Cardiac septum (tissue), 1 donor: ENCODE measurements at regions not wholly inside any gene's neighbourhood (a gene's known extent, or its start where the extent isn't known, plus 50 kb on each side); places are given as distances from the start of the nearest gene placed in this dataset.

ENCODE experiments used
- DNase-seq: peaks from one replicate; pipeline ENCODE4 v3.0.0-alpha.2; 2020; ENCODE audit warnings: low spot score
- intact Hi-C: fragments of 100-400 bp; cut with DNase I; formaldehyde crosslinking; loops from one replicate; pipeline ENCODE4 v1.14.0; 2022
- donor health status: DM: no; HTN: no; CAD: no.

DNA sequence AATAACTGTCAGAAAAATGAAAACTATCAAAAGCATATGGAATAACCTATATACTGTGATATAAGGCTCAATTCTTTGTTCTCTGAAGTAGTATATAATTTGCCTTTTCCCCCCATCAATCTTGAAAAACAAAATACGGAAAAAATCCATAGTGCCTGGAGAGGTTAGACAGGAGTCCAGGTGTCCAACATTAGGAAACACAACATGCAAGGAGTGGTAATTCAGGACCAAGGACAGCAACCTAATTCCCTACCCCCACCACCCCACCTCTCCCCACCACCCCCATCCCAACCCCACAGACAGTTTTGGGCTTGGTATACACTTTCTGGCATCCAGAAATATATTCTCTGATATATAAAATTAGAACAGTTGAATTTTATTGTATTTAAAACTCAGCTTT is 55.1 kb upstream of the SLC25A26 start:
- no peak for DNase-seq
- intact Hi-C loops, result no loop called here

DNA sequence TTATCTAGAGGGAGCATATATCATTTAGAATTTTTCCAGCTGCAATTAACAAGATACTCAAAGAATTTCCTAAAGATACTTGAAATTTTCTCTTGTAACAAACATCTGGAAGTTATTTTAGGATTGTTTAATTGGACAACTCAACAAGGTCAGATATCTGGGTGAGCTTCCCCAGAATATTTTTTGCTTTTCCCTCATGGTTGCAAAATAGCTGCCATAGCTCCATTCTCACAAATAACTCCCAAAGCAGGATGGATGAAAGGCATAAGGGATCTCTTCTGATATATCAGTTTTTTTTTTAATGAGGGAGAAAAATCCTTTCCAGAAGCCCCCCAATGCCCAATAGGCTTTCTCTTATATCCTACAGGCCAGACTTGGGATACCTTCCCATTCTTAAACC is 56.6 kb upstream of the SLC25A26 start:
- intact Hi-C loops, result no loop called here
- no peak for DNase-seq

DNA sequence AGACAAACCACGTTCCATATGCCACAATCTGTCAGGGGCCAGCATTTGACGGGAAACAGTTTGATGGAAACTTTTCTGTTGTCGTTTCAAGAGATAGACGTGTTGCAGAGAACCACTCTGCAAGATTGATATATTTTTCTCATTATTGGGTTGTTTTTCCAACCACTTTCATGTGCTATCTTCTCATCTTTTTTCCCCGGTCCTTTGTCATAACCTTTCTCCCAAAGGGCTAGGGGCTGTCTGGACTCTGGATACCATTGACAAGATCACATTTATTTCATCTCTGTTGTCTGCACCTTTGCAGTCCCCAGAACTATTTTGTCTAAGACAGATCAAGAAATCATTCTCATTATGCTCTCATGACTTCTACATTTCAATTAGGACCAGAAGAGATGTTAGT is 57.6 kb upstream of the SLC25A26 start:
- intact Hi-C loops, result no loop called here
- DNase-seq, result no peak

DNA sequence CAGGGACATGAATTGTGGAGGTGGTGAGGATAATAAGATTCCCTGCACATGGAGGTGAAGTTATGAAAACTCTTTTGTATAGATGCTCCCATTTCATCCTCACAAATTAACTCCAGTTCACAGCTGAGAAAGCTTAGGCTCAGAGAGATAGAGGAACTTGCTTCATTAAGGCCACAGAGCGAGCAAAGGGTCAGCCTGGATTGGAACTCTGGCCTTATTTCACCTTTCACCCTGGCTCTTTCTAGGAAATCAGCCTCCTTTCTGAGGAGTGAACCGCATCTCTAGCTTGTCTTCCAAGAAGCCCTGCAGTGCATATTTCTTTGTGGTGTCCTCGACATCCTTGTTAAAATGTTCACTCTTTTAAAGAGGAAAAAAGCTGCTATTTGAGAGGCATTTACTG is 58.0 kb upstream of the SLC25A26 start:
- no peak for DNase-seq
- intact Hi-C loops, result no loop called here

DNA sequence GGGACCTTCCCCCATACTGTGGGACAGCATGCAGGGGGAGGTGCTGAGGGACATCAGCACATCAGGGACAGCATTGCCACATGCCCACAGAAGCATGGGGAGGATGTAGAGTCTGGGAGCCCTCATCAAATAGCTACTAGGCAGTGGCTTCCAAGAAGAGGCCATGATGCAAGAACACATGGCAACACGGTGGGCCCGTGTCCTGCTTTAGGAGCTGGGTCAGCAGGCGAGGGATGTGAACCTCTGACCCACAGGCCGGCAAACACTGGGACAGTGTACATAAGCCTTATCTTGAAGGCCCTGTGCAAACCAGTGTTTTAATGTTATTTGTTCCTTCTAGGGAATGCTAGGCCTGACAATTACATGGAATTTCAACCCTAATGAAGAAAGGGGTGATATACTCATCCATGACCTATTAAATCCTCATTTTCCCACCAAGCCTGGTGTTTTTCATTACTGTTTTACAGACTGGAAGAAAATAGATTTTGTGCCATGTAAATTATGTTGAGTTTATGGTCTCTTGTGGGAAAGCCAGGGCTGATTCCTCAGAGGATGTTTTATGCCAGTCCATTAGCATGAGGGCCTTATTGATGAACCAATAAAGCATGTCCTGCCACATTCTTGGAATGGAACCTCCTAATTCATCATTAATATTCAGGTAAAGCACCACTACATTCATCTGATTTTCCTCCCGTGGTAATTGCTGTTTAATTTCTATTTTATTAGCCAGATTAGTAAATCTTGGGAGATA is 61.7 kb upstream of the SLC25A26 start:
- intact Hi-C loops, result no loop called here
- no peak for DNase-seq

DNA sequence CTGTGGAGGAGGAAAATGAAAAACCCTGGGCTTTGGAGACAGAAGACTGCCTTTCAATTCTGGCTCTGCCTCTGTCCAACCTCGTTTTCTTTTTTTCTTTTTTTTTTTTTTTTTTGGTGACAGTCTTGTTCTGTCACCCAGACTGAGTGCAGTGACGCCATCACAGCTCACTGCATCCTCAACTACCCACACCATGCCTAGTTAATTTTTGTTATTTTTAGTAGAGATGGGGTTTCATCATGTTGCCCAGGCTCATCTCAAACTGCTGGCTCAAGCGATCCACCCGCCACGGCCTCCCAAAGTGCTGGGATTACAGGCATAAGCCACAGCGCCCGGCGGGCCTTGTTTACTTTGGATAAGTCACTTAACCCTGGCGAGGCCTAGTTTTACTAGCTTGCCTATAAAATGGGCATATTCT is 66.3 kb upstream of the SLC25A26 start:
- no peak for DNase-seq
- intact Hi-C loops, result loop anchor here (2.0 kb wide), 1 partner anchor 22 kb away; no protein-coding TSS in a partner anchor

DNA sequence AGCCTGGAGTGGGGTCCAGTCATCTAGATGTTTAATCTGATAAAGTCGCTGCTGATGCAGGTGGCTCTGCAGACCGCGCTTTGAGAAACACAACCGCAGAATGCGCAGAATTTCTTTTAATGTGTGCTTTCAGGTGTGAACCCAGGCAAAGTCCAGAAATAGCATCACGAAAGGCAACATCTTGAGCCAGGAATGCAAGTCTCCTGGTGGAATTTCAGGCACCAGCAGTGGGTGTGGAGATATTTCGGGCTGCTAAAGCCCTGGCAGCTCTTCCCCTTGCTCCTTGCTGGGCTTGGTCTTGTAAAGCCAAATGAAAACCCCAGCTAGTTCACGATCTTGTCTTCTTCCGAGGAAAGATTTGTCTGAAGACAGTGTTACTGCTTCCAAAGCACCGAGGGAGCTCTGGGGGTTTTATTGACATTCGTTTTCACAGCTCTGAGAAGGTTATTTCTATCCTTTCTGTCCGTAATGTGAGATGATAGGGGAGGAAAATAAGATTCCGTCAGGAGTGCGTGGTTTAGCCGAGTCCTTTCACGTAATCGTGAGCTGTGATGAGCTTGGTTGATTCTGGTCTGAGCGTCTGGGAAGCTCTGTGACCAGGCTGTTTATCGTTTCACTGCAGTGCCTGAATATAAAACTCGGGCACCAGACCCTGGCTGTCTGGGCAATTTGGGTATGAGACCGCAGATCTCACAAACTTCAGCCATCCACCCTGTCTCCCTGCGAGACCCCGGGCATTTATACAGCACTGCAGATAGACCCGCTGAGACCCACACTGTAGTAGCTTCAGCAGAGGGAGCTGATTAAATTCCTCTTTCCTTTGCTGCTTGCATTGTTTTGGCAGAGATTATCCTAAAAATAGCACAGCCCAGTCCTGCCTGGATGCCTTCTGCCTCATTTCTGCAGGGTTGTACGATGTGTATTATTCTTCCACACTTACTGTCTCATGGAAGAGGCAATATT is 67.0 kb upstream of the SLC25A26 start:
- intact Hi-C loops, result loop anchor here (1.0 to 2.0 kb wide), 2 partner anchors 23 to 41 kb away; no protein-coding TSS in a partner anchor
- no peak for DNase-seq

DNA sequence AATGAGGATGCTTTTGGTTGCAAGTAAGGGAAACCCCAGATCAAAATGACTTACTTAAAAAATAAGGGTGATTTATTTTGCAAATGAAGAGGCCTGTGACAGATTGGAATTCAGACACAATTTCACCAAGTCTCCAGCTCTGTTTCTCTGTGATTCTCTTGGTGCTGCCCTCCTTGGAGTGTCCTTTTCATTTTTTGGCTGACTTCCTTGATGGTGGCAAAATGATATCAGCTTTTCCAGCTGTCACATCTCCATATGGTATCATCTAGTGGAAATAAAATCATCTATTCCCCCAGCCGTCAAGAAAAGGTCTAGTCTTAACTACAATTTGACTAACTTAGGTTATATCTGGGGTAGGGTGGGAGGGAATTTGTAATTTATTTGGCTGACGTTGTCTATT is 68.5 kb upstream of the SLC25A26 start:
- intact Hi-C loops, result no loop called here
- DNase-seq, result no peak

DNA sequence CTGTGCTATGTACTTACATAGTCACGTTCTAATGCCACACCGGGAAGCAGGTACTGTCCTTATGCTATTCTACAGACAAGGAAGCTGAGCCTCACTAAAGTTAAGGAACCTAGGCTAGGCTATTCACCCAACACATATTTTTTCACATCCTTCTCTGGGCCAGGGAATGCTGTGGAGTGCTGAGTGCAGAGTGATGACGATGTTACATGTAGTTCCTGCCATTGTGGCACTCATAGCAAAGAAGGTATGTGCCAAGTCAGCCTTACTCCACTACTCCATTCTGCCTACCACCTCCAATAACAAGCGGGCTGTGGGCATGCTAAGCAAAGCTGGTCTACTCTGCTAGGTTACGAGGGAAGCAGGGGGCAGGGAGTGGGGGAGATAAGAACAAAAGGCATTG is 69.8 kb upstream of the SLC25A26 start:
- intact Hi-C loops, result no loop called here
- DNase-seq, result no peak

DNA sequence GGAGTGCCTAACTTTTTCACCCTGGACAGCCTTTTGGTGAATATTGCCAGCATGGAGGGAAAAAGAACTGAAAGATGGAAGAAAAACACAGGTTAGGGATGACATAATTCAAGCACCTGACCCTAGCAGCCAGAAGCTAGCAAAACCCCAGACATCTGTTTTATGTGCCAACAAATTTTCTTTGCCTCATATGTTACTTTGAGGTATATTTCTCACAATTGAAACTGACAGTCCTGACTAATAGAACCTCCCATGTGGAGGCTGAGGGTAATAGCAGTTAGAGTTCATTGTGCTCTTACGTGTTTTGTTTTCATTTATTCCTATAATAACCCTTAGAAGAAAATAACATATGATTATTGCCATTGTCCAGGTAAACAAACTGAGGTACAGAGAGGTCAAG is 71.5 kb upstream of the SLC25A26 start:
- intact Hi-C loops, result no loop called here
- DNase-seq, result no peak

DNA sequence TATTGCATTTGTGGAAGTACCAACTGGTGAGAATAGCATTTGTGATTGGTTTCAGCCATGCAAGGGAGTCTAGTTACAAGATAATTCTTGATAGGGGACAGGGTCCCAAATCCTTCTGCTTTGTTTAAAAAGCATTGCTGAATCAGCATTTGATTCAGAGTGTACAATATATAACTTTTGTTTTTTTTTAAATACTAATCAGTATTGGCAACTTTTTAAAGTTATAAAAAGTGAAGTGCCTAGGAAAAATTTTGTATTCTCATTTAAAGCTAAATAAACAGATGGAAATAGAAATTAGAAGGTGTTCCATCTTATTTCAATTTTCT is 75.4 kb upstream of the SLC25A26 start:
- no peak for DNase-seq
- intact Hi-C loops, result no loop called here

DNA sequence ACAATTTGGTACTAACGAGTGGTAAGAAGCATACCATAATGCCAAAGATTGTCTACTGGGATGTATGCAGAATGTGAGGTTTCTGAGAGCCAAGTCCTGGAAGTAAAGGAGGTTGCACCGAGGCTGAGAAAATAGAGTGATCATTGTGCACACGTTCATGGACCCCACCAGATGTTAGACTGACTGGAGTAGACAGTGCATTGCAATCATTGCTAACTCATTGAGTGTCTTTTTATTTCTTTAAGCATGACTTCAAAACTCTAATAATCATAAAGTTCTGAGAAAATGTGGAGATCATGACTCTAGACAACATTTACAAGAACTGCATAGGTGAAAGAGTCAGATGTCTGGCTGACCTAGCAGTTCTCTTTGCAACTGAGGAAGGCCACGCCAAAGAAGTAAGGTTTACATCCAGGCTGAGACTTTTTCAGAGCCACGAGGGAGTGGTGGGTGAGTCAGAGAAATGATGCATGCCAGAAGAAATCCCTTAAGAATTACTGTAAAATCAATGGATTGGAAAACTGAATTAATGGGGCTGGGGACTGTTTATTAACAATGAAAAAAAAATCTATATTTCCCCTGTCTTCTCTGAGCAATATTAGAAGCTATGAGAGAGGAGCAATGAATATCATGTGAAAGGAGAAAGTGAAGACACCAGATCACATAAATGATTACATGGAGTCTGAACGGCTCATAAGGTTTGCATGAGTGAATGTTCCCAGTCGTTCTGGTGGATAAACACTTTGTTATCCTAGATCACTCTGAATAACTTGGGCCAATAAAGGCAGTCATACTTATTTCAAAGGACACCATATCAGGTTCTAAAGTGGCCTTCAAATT is 76.0 kb upstream of the SLC25A26 start:
- intact Hi-C loops, result no loop called here
- no peak for DNase-seq

DNA sequence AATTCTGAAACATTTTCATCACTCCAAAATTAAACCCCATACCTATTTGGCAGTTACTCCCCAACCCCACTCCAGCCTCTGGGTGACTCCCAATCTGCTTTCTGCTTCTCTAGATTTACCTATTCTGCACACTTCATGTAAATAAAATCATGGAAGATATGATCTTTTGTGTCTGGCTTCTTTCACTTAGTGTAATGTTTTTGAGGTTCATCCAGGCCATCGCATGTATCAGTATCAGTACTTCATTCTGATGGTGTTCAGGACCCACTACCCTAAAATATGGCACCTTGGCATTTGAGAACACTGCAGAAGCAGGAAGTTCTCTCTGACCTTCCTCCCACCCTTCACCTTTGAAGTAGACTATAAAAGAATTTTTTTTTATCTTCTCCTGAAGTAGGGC is 78.7 kb upstream of the SLC25A26 start:
- intact Hi-C loops, result no loop called here
- DNase-seq, result no peak

DNA sequence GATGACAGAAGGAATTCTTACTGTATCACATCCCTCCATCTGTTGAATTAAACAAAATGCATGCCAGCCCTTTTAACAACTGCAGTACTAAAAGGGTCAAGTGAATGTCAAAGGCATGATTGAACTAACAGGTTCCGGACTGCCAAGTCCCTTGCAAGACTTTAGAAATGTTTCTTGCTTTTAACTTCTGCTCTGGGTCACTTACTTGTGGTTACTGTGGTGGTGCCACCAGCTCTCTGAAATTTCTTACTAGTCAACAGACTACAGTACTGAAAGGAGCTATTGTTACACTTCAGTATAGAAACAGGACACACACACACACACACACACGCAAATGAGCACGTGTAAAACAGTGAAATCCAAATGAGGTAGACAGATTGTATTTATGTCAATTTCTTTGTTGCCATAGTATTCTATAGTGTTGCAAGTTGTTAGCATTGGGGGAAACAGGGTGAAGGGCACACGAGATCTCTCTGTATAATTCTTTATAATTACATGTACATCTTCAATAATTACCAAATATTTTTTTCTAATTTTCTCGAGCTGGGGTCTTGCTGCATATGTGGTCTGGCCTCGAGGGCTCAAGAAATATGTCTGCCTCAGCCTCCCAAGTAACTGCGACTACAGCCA is 79.9 kb upstream of the SLC25A26 start:
- intact Hi-C loops, result no loop called here
- no peak for DNase-seq

DNA sequence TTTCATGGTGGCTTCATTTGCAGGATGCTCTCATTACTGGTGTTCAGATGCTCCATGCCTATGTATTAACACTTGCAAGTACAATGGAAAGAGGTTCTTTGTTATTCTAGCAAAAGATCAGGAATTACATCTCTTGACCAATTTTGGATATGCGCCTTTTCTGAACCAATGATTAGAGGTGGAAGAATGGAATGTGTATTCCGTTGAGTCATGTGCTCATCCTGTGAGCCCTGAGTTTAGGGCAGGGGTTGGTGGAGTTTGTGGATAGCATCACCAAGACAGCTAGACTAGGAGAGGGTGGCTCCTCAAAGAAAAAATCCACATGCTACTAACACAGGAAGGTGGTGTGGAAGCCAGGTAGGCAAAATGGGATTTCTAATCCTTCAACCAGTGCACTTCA is 80.7 kb upstream of the SLC25A26 start:
- intact Hi-C loops, result no loop called here
- DNase-seq, result no peak

DNA sequence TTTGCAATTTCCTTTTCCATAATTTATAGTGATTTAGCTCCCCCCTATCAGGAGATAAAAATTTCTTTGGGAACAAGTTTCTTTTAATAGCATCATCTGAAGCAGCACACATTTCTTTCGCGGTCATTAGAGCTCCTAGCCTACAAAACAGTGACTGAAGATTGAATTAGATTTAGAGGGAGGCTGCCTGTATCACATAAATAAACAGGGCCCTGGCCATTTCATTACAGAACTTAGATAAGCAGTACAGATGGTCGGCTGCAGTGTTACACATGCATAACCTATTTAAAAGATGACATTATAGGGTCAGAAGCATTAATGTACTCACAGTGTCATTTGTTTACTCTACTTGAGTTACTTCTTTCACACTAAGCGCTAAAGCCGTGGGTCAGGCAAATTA is 81.4 kb upstream of the SLC25A26 start:
- DNase-seq, result no peak
- intact Hi-C loops, result loop anchor here (2.0 kb wide), 2 partner anchors 101 to 355 kb away; partner anchors contain the start of gene MAGI1

DNA sequence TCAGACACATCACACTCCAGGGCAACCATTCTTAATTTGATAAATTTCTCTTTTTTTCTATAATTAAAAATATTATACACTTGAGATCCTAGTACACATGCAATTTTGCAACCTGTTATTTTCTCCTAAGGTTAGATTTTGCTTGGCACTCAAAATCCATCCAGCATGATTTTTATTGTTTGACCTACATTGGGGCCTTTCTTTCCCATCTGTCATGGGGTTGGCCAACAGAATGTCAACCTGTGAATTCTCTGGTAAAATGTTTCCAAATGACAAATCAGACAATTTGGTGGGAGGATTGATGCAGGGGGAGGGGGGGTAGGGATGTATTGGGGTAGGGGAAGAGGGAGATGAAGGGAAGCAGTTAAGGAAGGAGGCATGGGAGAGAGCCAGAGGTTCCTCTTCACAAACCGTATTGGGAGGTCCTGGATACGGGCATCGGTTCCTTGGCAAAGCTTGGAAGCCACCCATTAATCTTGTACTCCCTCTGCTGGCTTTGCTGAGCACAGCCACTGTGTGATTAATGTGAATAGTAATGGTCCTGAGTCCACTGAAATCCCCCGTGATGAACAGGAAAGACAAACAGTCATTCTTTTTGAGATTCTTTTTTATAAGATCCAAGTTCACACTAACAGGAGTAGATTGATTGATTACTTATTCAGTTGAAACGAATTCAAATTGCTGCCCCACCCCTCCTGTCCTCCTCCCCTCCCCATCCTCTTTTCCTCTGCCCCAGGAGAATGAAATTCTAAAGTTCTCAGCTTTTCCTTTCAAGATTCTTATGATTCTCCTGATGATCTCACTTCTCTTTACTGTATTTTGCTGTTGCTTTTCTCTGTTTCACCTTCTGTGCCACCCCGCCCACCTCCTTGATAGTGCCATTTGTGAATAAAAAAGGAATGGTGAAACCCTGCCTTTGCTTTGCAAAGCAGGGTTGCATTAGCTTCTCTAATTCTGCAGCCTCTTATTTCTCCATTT is 82.2 kb upstream of the SLC25A26 start:
- intact Hi-C loops, result loop anchor here (2.0 kb wide), 2 partner anchors 100 to 354 kb away; partner anchors contain the start of gene MAGI1
- no peak for DNase-seq

DNA sequence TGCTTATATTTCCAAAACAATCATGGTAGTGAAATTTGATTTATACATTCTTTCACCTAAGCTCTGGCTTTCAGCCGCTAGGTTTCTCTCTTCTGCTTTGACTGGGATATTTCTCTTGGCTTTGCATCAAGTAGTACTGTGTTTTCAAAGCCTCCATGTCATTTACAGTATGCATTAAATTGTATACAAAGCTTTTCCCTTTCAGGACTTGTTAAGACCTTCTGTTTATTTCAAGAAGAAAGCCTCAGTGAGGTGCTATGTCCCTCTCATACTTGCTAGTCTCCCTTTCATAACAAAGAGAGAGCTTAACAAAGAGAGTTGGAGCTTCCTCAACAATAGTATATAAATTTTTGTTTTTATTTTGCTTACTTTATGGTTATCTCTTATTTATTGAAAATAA is 84.2 kb upstream of the SLC25A26 start:
- no peak for DNase-seq
- intact Hi-C loops, result no loop called here
